Coronary artery (tissue), 2 donors: ENCODE measurements at regions not wholly inside any gene's neighbourhood (a gene's known extent, or its start where the extent isn't known, plus 50 kb on each side); places are given as distances from the start of the nearest gene placed in this dataset.
A peak's percentile ranks its signal among the peaks of the same experiment; 100 is the strongest.

Experiments
- DNase-seq: peaks from one replicate; pipeline ENCODE4 v3.0.0-alpha.2; 2017; ENCODE audit warnings: low spot score
- H3K27ac ChIP-seq, 2 donors: fragments of 200-600 bp; sonication (generic); one replicate each; pipeline ENCODE4 v1.5.1; 2016 to 2019
- H3K4me3 ChIP-seq: fragments of 200-600 bp; sonication (generic); 2 replicates; pipeline ENCODE4 v1.5.1; 2016; ENCODE audit warnings: mild to moderate bottlenecking, moderate library complexity
- TF ChIP-seq, protein P1 (sequence below): fragments of 200-600 bp; sonication (generic); IDR thresholded peaks from one replicate; pipeline ENCODE4 v1.5.1; 2019; ENCODE audit warnings: antibody characterized with exemption

DNA sequence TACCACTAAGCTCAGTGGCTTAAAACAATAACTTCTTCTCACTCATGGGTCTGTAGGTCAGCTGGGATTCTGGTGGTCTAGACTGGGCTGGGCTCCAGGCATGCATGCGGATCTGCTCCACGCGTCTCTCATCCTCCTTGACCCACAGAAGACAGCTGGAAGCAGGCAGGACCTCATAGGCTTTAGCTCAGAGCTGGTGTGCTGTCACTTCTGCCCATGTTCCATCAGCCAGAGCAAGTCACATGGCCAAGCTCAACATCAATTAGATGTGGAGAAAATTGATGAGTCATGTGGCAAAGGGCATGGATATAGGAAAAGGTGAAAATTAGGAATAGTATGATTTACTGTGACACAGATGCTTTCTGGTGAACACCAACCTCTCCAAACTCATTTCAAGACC, 57.4 kb upstream of the PSMF1 start:
- DNase-seq, result peak; percentile 22
- Histone ChIP-seq H3K4me3 (no peak overlapping the region), H3K27ac (no peak overlapping the region)
- TF ChIP-seq, protein P1, sequence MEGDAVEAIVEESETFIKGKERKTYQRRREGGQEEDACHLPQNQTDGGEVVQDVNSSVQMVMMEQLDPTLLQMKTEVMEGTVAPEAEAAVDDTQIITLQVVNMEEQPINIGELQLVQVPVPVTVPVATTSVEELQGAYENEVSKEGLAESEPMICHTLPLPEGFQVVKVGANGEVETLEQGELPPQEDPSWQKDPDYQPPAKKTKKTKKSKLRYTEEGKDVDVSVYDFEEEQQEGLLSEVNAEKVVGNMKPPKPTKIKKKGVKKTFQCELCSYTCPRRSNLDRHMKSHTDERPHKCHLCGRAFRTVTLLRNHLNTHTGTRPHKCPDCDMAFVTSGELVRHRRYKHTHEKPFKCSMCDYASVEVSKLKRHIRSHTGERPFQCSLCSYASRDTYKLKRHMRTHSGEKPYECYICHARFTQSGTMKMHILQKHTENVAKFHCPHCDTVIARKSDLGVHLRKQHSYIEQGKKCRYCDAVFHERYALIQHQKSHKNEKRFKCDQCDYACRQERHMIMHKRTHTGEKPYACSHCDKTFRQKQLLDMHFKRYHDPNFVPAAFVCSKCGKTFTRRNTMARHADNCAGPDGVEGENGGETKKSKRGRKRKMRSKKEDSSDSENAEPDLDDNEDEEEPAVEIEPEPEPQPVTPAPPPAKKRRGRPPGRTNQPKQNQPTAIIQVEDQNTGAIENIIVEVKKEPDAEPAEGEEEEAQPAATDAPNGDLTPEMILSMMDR, result no peak

DNA sequence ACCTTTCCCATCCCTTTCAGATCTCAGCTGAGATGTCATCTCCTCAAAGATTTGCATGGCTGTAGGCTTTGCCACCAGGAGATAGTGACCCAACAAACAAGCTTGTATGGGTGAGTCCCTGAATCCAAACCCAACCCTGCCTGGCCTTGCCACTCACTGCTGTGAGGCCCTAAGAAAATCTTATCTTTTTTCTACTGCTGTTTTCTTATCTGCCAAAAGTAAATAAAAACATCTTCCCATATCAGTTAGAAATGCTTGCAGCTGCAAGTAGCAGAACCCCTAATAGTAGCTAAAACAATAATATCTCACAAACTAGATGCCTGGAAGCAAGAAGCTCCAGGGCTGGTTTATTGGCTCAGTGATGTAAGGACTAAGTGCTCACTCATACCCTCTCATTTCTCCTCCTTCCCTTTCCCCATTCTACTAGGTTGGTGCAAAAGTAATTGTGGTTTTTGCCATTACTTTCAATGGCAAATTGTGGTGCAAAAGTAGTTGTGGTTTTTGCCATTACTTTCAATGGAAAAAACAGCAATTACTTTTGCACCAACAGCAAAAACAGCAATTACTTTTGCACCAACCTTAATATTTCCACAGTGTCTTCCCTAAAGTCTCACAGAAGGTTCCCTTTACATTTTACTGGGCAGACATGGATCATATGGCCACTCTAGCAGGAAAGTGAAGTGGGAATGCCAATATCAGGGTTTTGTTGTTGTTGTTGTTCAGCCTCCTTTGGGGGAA, 56.7 kb upstream of the PSMF1 start:
- DNase-seq, result peak; percentile 0
- TF ChIP-seq, protein P1, result no peak
- no peak overlapping the region for H3K27ac ChIP-seq
- no peak overlapping the region for H3K4me3 ChIP-seq

DNA sequence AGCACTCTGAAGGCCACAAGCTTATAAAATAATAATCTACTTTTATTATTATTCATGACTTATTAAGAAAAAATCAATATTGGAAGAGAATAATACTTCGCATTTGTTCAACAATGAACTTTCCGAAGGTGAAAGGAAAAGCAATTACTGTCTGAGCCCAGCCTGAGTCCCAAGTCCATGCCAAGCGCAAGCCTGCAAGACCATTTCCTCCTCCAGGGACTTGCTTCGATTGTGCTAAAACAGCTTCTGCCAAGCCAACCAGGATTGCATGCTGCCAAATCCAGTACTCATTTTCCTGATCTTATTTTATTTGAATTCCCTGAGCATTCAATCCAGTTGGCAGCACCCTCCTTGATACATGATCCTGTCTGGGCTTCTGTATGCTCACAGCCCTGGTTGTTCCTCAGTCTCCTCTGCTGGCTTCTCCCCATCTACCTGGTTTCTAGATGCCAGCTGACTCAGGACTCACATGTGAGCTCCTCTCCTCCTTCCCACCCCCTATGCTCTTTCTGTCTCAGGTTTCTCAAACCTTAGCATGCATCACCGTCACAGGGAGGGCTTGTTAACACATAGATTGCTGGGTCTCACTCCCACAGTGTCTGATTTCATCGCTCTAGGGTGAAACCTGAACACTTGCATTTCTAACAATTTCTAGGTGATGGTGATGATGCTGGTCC, 55.9 kb upstream of the PSMF1 start:
- DNase-seq, result peak; percentile 24
- TF ChIP-seq, protein P1, result no peak
- Histone ChIP-seq H3K4me3 (no peak overlapping the region), H3K27ac (no peak overlapping the region)
